SIG-M5 (cell line): ENCODE measurements at regions not wholly inside any gene's neighbourhood (a gene's known extent, or its start where the extent isn't known, plus 50 kb on each side); places are given as distances from the start of the nearest gene placed in this dataset.

Experiments used
- DNase-seq: peaks from one replicate; lab custom pipeline; 2025; lab: John Stamatoyannopoulos, UW

GRCh38 chr12:85509081-85509856, 229.2 kb downstream of the ALX1 start:
- no peak for DNase-seq

DNA sequence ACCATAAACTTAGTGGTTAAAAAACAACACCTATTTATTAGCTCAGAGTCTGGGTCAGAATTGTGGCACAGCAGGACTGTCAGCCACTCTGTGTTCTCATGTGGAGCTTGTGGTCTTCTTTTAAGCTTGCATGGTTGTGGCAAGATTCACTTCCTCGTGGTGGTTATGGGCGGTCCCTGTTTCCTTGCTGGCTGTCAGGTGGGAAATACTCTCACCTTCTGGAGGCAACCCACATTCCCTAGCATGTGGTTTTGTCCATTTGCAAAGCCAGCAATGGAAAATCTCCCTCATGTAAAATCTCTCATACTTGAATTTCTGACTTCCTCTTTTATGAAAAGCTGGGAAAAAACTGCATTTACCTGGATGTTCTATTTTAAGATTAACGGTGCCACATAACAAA, 229.8 kb downstream of the ALX1 start:
- DNase-seq: no peak

GRCh38 chr12:85516039-85516438, 236.0 kb downstream of the ALX1 start:
- DNase-seq: no peak

- DNase-seq: no peak
Observed at GRCh38 chr12:85516667-85517325, 236.8 kb downstream of the ALX1 start.

DNA sequence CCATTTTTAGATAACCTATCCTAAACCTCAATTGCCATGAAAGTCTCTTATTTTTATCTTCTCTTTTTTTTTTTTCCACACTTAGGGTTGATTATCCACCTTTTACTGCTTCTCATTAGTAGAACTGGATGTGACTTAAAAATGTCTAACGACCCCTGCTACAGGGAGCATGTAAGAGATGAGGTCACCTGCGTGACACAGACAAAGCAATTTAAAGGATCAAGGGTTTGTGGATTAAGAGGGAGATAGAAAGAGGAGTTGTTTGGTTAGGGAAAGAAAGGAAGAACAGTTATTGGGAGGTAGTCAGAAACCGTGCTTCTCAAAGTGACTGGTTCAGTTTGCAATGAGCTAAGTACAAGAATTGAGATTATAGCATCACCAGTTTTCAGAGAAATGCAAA, 239.1 kb downstream of the ALX1 start:
- DNase-seq: no peak

DNA sequence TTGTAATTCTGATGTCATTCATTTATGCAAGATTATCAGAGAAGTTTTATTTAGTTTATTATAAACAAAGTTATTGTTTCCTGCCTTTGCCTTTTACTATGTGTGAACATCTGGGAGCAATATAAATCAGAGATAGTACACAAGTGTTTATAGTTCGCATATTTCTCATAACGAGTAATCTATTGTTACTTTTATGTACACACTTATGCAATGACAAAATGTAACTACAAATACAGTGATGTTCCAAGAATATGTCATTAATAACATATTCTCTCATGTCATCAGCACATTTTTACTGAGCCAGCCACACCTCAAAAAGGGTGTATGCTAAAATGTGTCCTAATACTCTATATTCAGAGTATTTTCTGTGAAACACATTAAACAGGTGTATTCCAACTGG, 243.2 kb downstream of the ALX1 start:
- no peak for DNase-seq

DNA sequence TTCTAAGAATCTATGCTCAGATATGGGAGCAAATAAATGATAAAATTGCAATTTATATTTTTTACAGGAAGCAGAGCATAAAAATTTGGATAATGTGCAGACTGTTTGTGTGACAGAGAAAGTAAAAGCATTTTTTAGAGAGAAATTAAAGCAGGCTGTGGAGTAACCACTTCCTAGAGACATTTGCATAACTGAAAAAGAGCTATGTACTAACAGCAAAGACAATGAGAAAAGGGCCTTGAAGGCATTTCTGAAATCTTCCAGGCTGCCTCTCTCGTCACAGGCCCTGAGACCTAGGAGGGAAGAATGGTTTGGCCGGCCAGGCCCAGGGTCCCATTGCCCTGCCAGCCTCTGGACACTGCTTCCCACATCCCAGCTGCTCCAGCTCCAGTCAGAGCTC, 247.2 kb downstream of the ALX1 start:
- no peak for DNase-seq

- DNase-seq: no peak
Observed at GRCh38 chr12:85529896-85530295, 249.9 kb downstream of the ALX1 start.

GRCh38 chr12:85530456-85530855, 250.4 kb downstream of the ALX1 start:
- DNase-seq: no peak

DNA sequence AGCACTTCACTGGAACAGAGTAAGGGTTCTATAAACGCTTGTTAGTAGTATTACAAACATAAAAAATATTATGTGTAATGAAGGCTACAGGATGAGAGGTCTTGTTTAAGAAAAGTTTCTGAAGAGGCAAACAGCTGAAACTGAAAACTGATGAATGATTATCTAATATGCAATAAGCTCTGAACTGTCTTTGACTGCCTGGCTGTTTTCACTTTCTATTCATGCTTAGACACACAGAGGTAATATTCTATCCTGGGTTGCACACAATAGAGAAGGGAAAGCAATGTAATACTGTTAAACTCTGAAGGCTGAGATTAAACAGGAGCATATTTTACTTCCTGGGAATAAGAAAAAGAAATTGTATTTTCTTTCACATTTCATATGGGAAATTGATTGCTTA, 251.3 kb downstream of the ALX1 start:
- no peak for DNase-seq

DNA sequence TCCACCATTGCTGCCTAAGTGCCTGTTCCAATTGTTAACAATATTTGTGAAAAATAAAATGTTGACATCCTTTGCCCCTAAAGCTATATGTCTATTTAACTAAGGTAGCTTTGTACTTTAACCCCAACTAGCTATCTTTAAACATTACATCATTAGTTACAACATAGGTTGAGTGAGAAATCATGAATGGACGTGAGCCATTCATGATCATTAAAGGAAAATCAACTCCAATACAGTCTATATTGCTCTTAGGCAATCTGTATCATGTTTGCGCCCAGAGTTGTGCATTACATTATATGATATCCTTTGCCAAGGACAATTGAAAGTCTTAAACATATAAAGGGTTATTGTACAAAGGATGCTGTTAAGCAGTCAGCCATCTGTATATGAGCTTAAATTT, 269.6 kb downstream of the ALX1 start:
- no peak for DNase-seq

- DNase-seq: no peak
Observed at GRCh38 chr12:85550924-85551323, 270.9 kb downstream of the ALX1 start.

DNA sequence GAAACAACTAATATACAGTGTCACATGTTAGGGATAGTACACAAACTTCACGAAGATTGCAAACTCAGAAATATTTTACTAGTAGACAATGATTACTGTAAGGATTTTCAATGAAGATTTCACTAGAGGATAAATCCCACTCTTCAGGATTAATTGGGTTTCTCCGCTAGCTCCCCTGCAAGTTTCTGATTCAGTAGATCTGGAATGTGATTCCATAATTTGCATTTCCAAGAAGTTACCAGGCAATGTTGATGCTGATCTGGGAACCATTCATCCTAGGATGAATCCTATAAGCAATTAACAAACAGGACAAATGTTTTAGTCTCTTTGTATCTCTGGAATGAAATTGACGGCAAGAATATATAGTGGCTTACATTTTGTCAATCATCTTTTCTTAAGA, 272.4 kb downstream of the ALX1 start:
- DNase-seq: no peak

DNA sequence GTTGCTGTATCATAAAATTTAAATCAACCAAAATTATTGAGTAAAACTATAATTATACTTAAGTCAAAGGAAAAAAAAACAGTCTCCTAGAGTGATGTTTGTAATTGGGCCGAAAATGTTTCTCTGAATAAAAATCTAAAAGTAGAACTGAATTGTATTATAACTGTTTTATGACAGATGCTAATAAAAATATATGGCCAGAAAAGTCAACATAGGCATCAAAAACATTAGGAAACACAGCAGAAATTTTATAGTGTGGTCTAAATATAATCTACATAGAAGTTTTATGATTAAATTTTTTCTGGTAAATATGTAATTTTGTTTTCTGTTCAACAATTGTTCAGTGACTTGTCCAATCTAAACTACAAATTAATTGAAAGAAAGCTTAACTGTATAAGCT, 277.8 kb downstream of the ALX1 start:
- DNase-seq: no peak

DNA sequence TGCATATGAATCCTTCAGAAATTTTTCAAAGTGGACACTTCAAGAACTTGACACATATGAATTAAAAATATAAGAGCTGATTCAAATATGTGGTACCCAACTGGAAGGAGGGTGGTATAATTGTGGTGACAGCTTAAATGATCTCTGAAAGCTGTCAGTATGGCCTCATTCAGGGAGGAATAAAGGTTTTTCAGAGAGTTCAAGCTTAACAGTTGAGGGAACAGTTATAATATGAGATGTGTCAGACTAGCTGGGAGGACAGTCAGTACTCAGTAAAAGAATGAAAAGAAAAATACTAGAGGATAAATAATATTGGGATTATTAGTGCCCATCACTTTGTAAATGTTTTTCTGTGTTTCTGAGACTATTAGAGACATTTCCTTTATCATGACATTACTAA, 277.5 kb downstream of the RASSF9 start:
- DNase-seq: no peak

GRCh38 chr12:85559127-85559526, 277.1 kb downstream of the RASSF9 start:
- DNase-seq: no peak

DNA sequence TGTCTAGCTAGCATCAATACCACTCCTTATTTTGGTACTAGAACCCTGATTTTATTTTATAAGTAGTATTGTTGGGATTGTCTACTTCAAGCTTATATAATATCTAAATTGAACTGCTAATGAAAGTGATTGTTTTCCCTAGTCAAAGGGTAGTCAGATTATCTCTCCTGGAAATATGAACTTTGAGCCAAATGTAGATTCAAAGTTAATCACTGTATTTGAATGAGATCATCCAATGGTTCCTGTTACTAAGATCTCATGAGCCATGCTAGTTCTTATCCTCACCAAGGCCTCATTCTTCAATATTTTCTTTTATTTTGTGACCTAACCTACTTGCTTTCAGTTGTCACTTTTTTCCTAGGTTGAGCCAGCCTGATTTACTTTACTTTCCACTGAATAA, 276.7 kb downstream of the RASSF9 start:
- no peak for DNase-seq

DNA sequence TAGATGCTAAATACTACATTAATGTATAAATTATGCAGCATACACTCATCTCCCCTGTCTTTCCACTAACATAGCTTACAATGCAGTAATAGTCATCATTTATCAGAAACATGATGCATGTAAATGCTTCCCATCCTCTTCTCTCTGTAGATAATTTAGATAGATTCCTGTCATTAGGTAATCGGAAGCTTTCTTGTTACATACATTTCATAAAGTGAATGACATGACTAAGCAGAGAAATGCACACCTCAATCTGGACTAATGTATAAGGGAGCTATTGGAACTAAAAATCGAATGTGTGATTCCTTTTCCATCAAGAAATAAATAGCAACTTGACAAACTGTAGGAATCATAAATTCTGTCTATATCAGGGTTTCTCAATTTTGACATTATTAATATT, 273.4 kb downstream of the RASSF9 start:
- DNase-seq: no peak

- no peak for DNase-seq
Observed at GRCh38 chr12:85564786-85565185, 271.4 kb downstream of the RASSF9 start.

GRCh38 chr12:85568395-85569103, 267.7 kb downstream of the RASSF9 start:
- DNase-seq: no peak

DNA sequence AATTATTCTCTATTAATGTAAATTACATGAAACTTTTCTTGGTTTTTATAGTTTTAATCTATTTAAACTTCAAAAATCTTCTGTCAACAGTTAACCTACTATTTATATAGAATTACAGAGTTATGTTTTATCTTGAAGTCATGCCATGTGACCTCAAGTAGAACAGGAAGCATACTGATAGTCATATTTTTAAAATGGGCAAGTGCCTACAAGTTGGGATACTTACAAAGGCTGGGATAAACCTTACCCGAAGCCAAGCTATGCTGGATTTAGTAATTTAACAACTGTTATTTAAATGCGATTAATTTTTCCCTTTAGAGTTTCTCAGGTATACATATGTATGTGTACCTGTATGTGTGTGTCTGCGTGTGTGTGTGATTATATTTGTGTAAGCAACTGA, 266.9 kb downstream of the RASSF9 start:
- DNase-seq: no peak

DNA sequence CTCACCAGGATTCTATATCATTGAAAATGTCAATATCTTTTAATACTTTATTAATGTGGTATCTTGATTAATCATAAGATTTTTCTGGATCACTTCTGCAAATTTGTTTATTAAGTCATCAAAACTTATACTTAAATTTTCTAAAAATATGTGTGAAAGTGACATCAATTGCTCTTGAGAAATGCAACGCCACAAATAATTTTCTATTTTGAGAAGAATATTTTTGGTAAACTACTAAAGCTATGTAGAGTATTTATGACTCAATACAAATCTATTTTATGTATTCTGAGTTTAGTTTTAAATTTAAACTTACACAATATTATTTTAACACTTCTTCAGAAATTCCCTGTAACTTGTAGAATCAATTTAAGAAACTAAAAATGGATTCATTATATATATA, 263.3 kb downstream of the RASSF9 start:
- no peak for DNase-seq

GRCh38 chr12:85573635-85574214, 262.5 kb downstream of the RASSF9 start:
- DNase-seq: no peak
